H1 (cell line): ENCODE measurements at regions not wholly inside any gene's neighbourhood (a gene's known extent, or its start where the extent isn't known, plus 50 kb on each side); places are given as distances from the start of the nearest gene placed in this dataset.

Experiments used
- KDM4A ChIP-seq: IDR thresholded peaks from one replicate; pipeline ENCODE4 v1.7.1; 2012; ENCODE audit warnings: low read depth, mild to moderate bottlenecking, moderate library complexity, low read length, inconsistent platforms; ENCODE audit not compliant: severe bottlenecking
- TF ChIP-seq, protein P1 (sequence below): fragments of 300-600 bp; sonication (generic); IDR thresholded peaks from 2 replicates; pipeline ENCODE4 v1.7.1; 2012; ENCODE audit warnings: low read length, moderate library complexity, mild to moderate bottlenecking, inconsistent platforms; ENCODE audit not compliant: insufficient replicate concordance

GRCh38 chr4:77349364-77349763, 192.4 kb downstream of the CCNG2 start (continued):
- TF ChIP-seq, protein P1, sequence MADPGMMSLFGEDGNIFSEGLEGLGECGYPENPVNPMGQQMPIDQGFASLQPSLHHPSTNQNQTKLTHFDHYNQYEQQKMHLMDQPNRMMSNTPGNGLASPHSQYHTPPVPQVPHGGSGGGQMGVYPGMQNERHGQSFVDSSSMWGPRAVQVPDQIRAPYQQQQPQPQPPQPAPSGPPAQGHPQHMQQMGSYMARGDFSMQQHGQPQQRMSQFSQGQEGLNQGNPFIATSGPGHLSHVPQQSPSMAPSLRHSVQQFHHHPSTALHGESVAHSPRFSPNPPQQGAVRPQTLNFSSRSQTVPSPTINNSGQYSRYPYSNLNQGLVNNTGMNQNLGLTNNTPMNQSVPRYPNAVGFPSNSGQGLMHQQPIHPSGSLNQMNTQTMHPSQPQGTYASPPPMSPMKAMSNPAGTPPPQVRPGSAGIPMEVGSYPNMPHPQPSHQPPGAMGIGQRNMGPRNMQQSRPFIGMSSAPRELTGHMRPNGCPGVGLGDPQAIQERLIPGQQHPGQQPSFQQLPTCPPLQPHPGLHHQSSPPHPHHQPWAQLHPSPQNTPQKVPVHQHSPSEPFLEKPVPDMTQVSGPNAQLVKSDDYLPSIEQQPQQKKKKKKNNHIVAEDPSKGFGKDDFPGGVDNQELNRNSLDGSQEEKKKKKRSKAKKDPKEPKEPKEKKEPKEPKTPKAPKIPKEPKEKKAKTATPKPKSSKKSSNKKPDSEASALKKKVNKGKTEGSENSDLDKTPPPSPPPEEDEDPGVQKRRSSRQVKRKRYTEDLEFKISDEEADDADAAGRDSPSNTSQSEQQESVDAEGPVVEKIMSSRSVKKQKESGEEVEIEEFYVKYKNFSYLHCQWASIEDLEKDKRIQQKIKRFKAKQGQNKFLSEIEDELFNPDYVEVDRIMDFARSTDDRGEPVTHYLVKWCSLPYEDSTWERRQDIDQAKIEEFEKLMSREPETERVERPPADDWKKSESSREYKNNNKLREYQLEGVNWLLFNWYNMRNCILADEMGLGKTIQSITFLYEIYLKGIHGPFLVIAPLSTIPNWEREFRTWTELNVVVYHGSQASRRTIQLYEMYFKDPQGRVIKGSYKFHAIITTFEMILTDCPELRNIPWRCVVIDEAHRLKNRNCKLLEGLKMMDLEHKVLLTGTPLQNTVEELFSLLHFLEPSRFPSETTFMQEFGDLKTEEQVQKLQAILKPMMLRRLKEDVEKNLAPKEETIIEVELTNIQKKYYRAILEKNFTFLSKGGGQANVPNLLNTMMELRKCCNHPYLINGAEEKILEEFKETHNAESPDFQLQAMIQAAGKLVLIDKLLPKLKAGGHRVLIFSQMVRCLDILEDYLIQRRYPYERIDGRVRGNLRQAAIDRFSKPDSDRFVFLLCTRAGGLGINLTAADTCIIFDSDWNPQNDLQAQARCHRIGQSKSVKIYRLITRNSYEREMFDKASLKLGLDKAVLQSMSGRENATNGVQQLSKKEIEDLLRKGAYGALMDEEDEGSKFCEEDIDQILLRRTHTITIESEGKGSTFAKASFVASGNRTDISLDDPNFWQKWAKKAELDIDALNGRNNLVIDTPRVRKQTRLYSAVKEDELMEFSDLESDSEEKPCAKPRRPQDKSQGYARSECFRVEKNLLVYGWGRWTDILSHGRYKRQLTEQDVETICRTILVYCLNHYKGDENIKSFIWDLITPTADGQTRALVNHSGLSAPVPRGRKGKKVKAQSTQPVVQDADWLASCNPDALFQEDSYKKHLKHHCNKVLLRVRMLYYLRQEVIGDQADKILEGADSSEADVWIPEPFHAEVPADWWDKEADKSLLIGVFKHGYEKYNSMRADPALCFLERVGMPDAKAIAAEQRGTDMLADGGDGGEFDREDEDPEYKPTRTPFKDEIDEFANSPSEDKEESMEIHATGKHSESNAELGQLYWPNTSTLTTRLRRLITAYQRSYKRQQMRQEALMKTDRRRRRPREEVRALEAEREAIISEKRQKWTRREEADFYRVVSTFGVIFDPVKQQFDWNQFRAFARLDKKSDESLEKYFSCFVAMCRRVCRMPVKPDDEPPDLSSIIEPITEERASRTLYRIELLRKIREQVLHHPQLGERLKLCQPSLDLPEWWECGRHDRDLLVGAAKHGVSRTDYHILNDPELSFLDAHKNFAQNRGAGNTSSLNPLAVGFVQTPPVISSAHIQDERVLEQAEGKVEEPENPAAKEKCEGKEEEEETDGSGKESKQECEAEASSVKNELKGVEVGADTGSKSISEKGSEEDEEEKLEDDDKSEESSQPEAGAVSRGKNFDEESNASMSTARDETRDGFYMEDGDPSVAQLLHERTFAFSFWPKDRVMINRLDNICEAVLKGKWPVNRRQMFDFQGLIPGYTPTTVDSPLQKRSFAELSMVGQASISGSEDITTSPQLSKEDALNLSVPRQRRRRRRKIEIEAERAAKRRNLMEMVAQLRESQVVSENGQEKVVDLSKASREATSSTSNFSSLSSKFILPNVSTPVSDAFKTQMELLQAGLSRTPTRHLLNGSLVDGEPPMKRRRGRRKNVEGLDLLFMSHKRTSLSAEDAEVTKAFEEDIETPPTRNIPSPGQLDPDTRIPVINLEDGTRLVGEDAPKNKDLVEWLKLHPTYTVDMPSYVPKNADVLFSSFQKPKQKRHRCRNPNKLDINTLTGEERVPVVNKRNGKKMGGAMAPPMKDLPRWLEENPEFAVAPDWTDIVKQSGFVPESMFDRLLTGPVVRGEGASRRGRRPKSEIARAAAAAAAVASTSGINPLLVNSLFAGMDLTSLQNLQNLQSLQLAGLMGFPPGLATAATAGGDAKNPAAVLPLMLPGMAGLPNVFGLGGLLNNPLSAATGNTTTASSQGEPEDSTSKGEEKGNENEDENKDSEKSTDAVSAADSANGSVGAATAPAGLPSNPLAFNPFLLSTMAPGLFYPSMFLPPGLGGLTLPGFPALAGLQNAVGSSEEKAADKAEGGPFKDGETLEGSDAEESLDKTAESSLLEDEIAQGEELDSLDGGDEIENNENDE = no peak
- no peak for TF ChIP-seq KDM4A
